Glutamatergic neuron (in vitro differentiated cells): ENCODE measurements at regions not wholly inside any gene's neighbourhood (a gene's known extent, or its start where the extent isn't known, plus 50 kb on each side); places are given as distances from the start of the nearest gene placed in this dataset.

ENCODE experiments used
- DNase-seq: peaks from one replicate; pipeline ENCODE4 v3.0.0; 2022
- H3K27ac Mint-ChIP-seq: one replicate; pipeline ENCODE4 v1.8.0; 2020; ENCODE audit warnings: mild to moderate bottlenecking, mixed read lengths, inconsistent platforms; ENCODE audit not compliant: unreplicated experiment
- H3K27me3 Mint-ChIP-seq: one replicate; pipeline ENCODE4 v1.8.0; 2020; ENCODE audit warnings: mild to moderate bottlenecking, moderate library complexity, mixed read lengths, inconsistent platforms; ENCODE audit not compliant: unreplicated experiment
- H3K36me3 Mint-ChIP-seq: one replicate; pipeline ENCODE4 v1.8.0; 2020; ENCODE audit warnings: mild to moderate bottlenecking, mixed read lengths, inconsistent platforms; ENCODE audit not compliant: unreplicated experiment
- H3K4me1 Mint-ChIP-seq: one replicate; pipeline ENCODE4 v1.8.0; 2020; ENCODE audit warnings: mild to moderate bottlenecking, low read depth, mixed read lengths, inconsistent platforms; ENCODE audit not compliant: unreplicated experiment
- H3K4me3 Mint-ChIP-seq: one replicate; pipeline ENCODE4 v1.8.0; 2020; ENCODE audit warnings: mild to moderate bottlenecking, mixed read lengths, inconsistent platforms; ENCODE audit not compliant: unreplicated experiment
- H3K9me3 Mint-ChIP-seq: one replicate; pipeline ENCODE4 v1.8.0; 2020; ENCODE audit warnings: mild to moderate bottlenecking, moderate library complexity, mixed read lengths, inconsistent platforms; ENCODE audit not compliant: unreplicated experiment
- TF ChIP-seq, protein P1 (sequence below): fragments of 200-600 bp; sonication (generic); IDR thresholded peaks from one replicate; pipeline ENCODE4 v1.5.0; 2021; ENCODE audit not compliant: partially characterized antibody, unreplicated experiment

DNA sequence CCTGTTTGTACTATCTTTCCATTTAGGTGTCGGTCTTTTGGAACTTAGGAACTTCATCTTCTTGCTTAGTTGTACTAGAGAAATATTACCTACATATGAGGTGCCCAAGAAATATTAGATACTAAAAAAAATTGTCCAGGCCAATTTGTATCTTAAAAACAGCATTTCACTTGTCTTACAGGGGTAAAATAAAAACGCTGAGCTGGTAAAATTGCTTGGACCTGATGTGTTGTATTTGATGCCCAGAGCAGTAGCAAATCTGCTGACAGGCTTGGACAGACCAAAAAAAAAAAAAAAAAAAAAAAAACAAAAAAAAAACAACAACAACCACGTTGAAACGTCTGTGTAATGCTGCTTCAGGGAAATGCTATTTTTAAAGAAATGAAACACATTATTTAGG lies 150.4 kb upstream of the ARX start:
- no peaks in the 10 kb centered on the region for H3K27me3 Mint-ChIP-seq
- H3K36me3 Mint-ChIP-seq = no peaks in the 10 kb centered on the region
- no peak overlapping the region for H3K27ac Mint-ChIP-seq
- no peaks in the 10 kb centered on the region for H3K9me3 Mint-ChIP-seq
- H3K4me1 Mint-ChIP-seq = peaks cover 2% of the 10 kb centered on the region
- H3K4me3 Mint-ChIP-seq = no peak overlapping the region
- TF ChIP-seq, protein P1, sequence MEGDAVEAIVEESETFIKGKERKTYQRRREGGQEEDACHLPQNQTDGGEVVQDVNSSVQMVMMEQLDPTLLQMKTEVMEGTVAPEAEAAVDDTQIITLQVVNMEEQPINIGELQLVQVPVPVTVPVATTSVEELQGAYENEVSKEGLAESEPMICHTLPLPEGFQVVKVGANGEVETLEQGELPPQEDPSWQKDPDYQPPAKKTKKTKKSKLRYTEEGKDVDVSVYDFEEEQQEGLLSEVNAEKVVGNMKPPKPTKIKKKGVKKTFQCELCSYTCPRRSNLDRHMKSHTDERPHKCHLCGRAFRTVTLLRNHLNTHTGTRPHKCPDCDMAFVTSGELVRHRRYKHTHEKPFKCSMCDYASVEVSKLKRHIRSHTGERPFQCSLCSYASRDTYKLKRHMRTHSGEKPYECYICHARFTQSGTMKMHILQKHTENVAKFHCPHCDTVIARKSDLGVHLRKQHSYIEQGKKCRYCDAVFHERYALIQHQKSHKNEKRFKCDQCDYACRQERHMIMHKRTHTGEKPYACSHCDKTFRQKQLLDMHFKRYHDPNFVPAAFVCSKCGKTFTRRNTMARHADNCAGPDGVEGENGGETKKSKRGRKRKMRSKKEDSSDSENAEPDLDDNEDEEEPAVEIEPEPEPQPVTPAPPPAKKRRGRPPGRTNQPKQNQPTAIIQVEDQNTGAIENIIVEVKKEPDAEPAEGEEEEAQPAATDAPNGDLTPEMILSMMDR = no peak
- DNase-seq = no peak

DNA sequence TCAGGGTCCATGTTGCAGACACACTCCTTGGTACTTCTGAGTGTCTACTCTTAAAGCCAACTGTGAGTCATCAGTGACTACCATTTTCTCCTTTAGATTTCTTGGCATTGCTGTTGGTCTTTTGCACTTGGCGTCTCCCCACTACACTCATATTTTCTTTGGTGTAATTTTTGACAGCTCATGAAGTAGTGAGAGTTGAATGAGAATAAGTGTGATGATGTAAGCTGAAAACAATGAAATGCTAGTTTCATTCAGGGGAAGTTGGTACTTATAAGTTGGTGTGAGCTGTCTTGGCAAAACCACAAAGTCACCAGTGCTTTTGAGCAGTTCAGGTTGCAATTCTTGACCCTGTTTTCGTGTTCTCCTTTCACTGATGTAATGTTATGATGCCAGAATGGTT lies 142.9 kb upstream of the ARX start:
- Mint-ChIP-seq H3K36me3 (no peaks in the 10 kb centered on the region), H3K9me3 (no peaks in the 10 kb centered on the region), H3K4me3 (no peak overlapping the region), H3K27ac (no peak overlapping the region), H3K27me3 (no peaks in the 10 kb centered on the region), H3K4me1 (no peaks in the 10 kb centered on the region)
- DNase-seq = no peak
- TF ChIP-seq, protein P1 = no peak

DNA sequence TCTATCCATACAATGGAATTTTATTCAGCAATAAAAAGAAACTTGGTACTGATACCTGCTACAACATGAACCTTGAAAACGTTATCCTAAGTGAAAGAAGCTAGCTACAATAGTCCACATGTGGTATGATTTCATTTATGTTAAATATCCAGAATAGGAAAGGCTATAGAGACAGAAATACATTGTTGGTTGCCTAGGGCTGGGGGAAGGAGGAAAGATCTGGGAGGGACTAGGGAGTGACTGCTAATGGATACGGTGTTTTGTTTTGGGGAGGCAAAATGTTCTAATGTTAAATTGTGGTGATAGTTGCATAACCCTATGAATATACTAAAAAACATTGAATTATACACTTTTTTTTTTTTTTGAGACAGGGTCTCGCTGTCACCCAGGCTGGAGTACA lies 141.1 kb upstream of the ARX start:
- no peaks in the 10 kb centered on the region for H3K9me3 Mint-ChIP-seq
- TF ChIP-seq, protein P1 = no peak
- no peaks in the 10 kb centered on the region for H3K4me1 Mint-ChIP-seq
- no peak overlapping the region for H3K27ac Mint-ChIP-seq
- no peaks in the 10 kb centered on the region for H3K27me3 Mint-ChIP-seq
- no peak overlapping the region for H3K4me3 Mint-ChIP-seq
- DNase-seq = no peak
- H3K36me3 Mint-ChIP-seq = no peaks in the 10 kb centered on the region

DNA sequence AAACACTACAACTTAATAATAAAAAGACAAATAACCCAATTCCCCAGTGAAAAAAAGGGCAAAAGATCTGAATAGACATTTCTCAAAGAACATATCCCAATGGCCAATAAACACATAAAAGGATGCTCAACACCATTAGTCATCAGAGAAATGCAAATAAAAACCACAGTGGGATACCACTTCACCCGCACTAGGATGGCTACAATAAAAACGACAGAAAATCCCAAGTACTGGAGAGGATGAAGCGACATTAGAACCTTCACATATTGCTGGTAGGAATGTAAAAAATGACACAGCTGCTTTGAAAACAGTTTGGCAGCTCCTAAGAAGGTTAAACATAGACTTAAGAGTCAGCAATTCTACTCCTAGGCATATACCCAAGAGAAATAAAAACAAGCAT lies 140.6 kb upstream of the ARX start:
- TF ChIP-seq, protein P1 = no peak
- Mint-ChIP-seq H3K4me3 (no peak overlapping the region), H3K4me1 (no peaks in the 10 kb centered on the region), H3K27ac (no peak overlapping the region), H3K9me3 (no peaks in the 10 kb centered on the region), H3K36me3 (no peaks in the 10 kb centered on the region), H3K27me3 (no peaks in the 10 kb centered on the region)
- no peak for DNase-seq

DNA sequence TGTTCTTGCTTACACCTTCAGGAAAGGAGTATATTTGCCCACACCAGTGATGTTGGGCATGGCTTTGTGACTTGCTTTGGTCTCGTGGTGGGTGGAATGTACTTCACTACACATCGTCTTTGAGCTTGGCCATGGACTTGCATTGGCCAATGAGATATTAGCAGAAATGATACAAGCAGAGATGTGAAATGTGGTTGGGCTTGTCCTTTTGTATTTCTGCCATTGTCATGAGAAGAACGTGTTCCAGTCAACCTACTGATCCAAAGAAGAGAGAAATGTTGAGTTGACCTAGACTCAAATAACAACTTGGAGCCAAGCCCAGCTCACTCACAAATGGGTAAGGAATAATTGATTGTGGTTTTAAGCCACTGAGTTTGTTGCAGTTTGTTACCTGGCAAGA lies 138.4 kb upstream of the ARX start:
- no peak overlapping the region for H3K27ac Mint-ChIP-seq
- H3K4me1 Mint-ChIP-seq = no peaks in the 10 kb centered on the region
- no peaks in the 10 kb centered on the region for H3K36me3 Mint-ChIP-seq
- H3K9me3 Mint-ChIP-seq = no peaks in the 10 kb centered on the region
- DNase-seq = no peak
- no peaks in the 10 kb centered on the region for H3K27me3 Mint-ChIP-seq
- TF ChIP-seq, protein P1 = no peak
- no peak overlapping the region for H3K4me3 Mint-ChIP-seq
